MM.1S (cell line): ENCODE measurements at regions not wholly inside any gene's neighbourhood (a gene's known extent, or its start where the extent isn't known, plus 50 kb on each side); places are given as distances from the start of the nearest gene placed in this dataset.

Source experiments
- DNase-seq: peaks from one replicate; pipeline ENCODE4 v3.0.0-alpha.2; 2015
- H2AFZ ChIP-seq: fragments of 300-600 bp; sonication (generic); 2 replicates; pipeline ENCODE4 v1.6.0; 2016; ENCODE audit warnings: antibody characterized with exemption, low read length
- H3F3A ChIP-seq: fragments of 300-600 bp; sonication (generic); 2 replicates; pipeline ENCODE4 v1.6.1; 2016; ENCODE audit warnings: mild to moderate bottlenecking, antibody characterized with exemption, low read length, moderate library complexity, mixed read lengths; ENCODE audit not compliant: insufficient read depth
- H3K27ac ChIP-seq: fragments of 300-600 bp; sonication (generic); 2 replicates; pipeline ENCODE4 v1.5.1; 2016; ENCODE audit warnings: mild to moderate bottlenecking, low read length
- H3K27me3 ChIP-seq: fragments of 300-600 bp; sonication (generic); replicated peaks from 2 replicates; pipeline ENCODE4 v1.6.0; 2016; ENCODE audit warnings: low read length; ENCODE audit not compliant: insufficient read depth
- H3K36me3 ChIP-seq: fragments of 300-600 bp; sonication (generic); replicated peaks from 2 replicates; pipeline ENCODE4 v1.6.1; 2016; ENCODE audit warnings: mild to moderate bottlenecking, low read length, mixed read lengths; ENCODE audit not compliant: insufficient read depth
- H3K4me1 ChIP-seq: fragments of 300-600 bp; sonication (generic); 2 replicates; pipeline ENCODE4 v1.6.1; 2016; ENCODE audit warnings: low read length, mixed read lengths
- H3K4me2 ChIP-seq: fragments of 300-600 bp; sonication (generic); 2 replicates; pipeline ENCODE4 v1.6.0; 2016; ENCODE audit warnings: low read depth, low read length
- H3K4me3 ChIP-seq: fragments of 300-600 bp; sonication (generic); 2 replicates; pipeline ENCODE4 v1.5.1; 2016; ENCODE audit warnings: low read length, mixed read lengths
- H3K79me2 ChIP-seq: fragments of 300-600 bp; sonication (generic); 2 replicates; pipeline ENCODE4 v1.6.1; 2016; ENCODE audit warnings: mixed run types, low read length, mixed read lengths
- H3K9ac ChIP-seq: fragments of 300-600 bp; sonication (generic); 2 replicates; pipeline ENCODE4 v1.6.1; 2016; ENCODE audit warnings: low read length, mixed read lengths
- H3K9me2 ChIP-seq: fragments of 300-600 bp; sonication (generic); replicated peaks from 2 replicates; pipeline ENCODE4 v1.6.1; 2016; ENCODE audit warnings: mild to moderate bottlenecking, low read length, mixed read lengths; ENCODE audit not compliant: insufficient read depth
- H3K9me3 ChIP-seq: fragments of 300-600 bp; sonication (generic); replicated peaks from 2 replicates; pipeline ENCODE4 v1.6.1; 2016; ENCODE audit warnings: mild to moderate bottlenecking, low read length, mixed read lengths; ENCODE audit not compliant: insufficient read depth
- H4K20me1 ChIP-seq: fragments of 300-600 bp; sonication (generic); 2 replicates; pipeline ENCODE4 v1.6.1; 2016; ENCODE audit warnings: mild to moderate bottlenecking, low read length, moderate library complexity, mixed read lengths; ENCODE audit not compliant: insufficient read depth
- CTCF ChIP-seq: fragments of 300-600 bp; sonication (generic); IDR thresholded peaks from 2 replicates; pipeline ENCODE4 v1.5.1; 2016; ENCODE audit warnings: antibody characterized with exemption, low read length, mixed read lengths
- EZH2 ChIP-seq: fragments of 300-600 bp; sonication (generic); optimal IDR thresholded peaks from 2 replicates; pipeline ENCODE3; 2017; ENCODE audit warnings: low read depth, mild to moderate bottlenecking, antibody characterized with exemption, low read length, mixed read lengths
- EZH2phosphoT487 ChIP-seq: fragments of 300-600 bp; sonication (generic); IDR thresholded peaks from 2 replicates; pipeline ENCODE4 v1.6.1; 2018; ENCODE audit warnings: antibody characterized with exemption, low read length

- Histone ChIP-seq H3K4me1 (no peaks in the 10 kb centered on the region), H3K27ac (no peak overlapping the region), H3K27me3 (no peaks in the 10 kb centered on the region), H3K9me2 (no peaks in the 10 kb centered on the region), H3K4me2 (no peak overlapping the region), H3K4me3 (no peak overlapping the region), H3F3A (no peaks in the 10 kb centered on the region), H3K9me3 (no peaks in the 10 kb centered on the region), H4K20me1 (no peaks in the 10 kb centered on the region), H3K36me3 (no peaks in the 10 kb centered on the region), H3K79me2 (no peaks in the 10 kb centered on the region), H2AFZ (no peak overlapping the region), H3K9ac (no peak overlapping the region)
- no peak for TF ChIP-seq EZH2
- TF ChIP-seq CTCF, result no peak
- TF ChIP-seq EZH2phosphoT487, result no peak
- DNase-seq, result no peak
Observed at GRCh38 chr1:112342558-112342957, 53.5 kb upstream of the CTTNBP2NL start.

GRCh38 chr1:112344754-112345423 lies 51.1 kb upstream of the CTTNBP2NL start:
- no peaks in the 10 kb centered on the region for H3F3A ChIP-seq
- H3K36me3 ChIP-seq, result no peaks in the 10 kb centered on the region
- TF ChIP-seq CTCF, result no peak
- no peak for TF ChIP-seq EZH2
- TF ChIP-seq EZH2phosphoT487, result no peak
- no peaks in the 10 kb centered on the region for H3K4me1 ChIP-seq
- no peaks in the 10 kb centered on the region for H3K27me3 ChIP-seq
- H3K27ac ChIP-seq, result no peak overlapping the region
- H3K4me2 ChIP-seq, result no peak overlapping the region
- DNase-seq, result no peak
- no peak overlapping the region for H3K9ac ChIP-seq
- H4K20me1 ChIP-seq, result no peaks in the 10 kb centered on the region
- no peaks in the 10 kb centered on the region for H3K79me2 ChIP-seq
- H3K9me2 ChIP-seq, result no peaks in the 10 kb centered on the region
- no peak overlapping the region for H2AFZ ChIP-seq
- H3K9me3 ChIP-seq, result no peaks in the 10 kb centered on the region
- H3K4me3 ChIP-seq, result no peak overlapping the region
